ENCODE measurements at regions not wholly inside any gene's neighbourhood (a gene's known extent, or its start where the extent isn't known, plus 50 kb on each side); places are given as distances from the start of the nearest gene placed in this dataset.

DNA sequence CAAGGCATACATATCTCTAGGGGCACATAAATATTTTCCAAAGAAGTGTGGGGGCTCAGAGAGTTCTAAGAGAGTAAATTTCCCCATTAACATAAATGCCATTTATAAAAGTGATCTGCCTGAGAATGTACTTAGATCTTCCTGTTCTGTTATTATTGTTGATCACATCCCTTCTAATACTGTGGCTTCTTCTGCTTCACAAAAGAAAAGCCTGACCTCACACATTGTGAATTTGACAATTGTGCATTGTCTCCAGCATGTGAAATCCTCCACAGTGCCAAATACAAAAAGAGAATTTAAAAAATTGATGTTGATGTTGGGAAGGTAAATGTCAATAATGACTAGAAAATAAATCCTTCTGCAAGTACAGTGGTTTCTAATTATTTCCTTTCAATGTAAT lies 330.5 kb upstream of the LRIG3 start:
- DNase-seq (ENCODE audit: low read depth, low spot score) (no peak), ATAC-seq (no peak)
- no peaks in the 10 kb centered on the region for H3K4me1 ChIP-seq (ENCODE audit: control insufficient read depth, insufficient read depth, low read length)
- intact Hi-C loops (cut with micrococcal nuclease; ENCODE audit: unreplicated experiment): no loop called here
- no TSS peak for BruUV-seq (replicated peaks)
- H3K27me3 ChIP-seq (ENCODE audit: control insufficient read depth, insufficient read depth, low read length): no peaks in the 10 kb centered on the region
- H3K27ac ChIP-seq (ENCODE audit: low read length): no peak overlapping the region
- H3K9me3 ChIP-seq (ENCODE audit: control insufficient read depth, insufficient read depth, low read depth, low read length): no peaks in the 10 kb centered on the region; the same call in 1 of the 2 replicates
- in situ Hi-C loops (cut with HindIII; ENCODE audit: low pct_unique_long_range_greater_than_20kb, low sequenced_read_pairs): no loop called here
- POLR2A ChIA-PET: no interaction called here
- TF ChIP-seq TCF7L2 (IDR thresholded peaks at IDR 0.05; ENCODE audit: low read depth, low read length): no peak
- no peak for TF ChIP-seq POLR2AphosphoS5 (IDR thresholded peaks at IDR 0.05; ENCODE audit: low read depth, low read length)
- TF ChIP-seq, protein P1, sequence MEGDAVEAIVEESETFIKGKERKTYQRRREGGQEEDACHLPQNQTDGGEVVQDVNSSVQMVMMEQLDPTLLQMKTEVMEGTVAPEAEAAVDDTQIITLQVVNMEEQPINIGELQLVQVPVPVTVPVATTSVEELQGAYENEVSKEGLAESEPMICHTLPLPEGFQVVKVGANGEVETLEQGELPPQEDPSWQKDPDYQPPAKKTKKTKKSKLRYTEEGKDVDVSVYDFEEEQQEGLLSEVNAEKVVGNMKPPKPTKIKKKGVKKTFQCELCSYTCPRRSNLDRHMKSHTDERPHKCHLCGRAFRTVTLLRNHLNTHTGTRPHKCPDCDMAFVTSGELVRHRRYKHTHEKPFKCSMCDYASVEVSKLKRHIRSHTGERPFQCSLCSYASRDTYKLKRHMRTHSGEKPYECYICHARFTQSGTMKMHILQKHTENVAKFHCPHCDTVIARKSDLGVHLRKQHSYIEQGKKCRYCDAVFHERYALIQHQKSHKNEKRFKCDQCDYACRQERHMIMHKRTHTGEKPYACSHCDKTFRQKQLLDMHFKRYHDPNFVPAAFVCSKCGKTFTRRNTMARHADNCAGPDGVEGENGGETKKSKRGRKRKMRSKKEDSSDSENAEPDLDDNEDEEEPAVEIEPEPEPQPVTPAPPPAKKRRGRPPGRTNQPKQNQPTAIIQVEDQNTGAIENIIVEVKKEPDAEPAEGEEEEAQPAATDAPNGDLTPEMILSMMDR (IDR thresholded peaks at IDR 0.05): no peak
- no peak for TF ChIP-seq REST (IDR thresholded peaks at IDR 0.05; ENCODE audit: insufficient read depth in 1 of 2, low read depth in 2 of 2, low read length in 1 of 2)
- no peak for TF ChIP-seq SIN3A (IDR thresholded peaks at IDR 0.05; ENCODE audit: borderline replicate concordance, insufficient read depth, low read depth, low read length)
- H3K4me3 ChIP-seq (ENCODE audit: low read depth in 2 of 2, low read length in 2 of 2): no peak overlapping the region
- CTCF ChIA-PET: no interaction called here
- no peaks in the 10 kb centered on the region; the same call in 1 of the 2 replicates for H3K36me3 ChIP-seq (ENCODE audit: control insufficient read depth, insufficient read depth, low read length)

DNA sequence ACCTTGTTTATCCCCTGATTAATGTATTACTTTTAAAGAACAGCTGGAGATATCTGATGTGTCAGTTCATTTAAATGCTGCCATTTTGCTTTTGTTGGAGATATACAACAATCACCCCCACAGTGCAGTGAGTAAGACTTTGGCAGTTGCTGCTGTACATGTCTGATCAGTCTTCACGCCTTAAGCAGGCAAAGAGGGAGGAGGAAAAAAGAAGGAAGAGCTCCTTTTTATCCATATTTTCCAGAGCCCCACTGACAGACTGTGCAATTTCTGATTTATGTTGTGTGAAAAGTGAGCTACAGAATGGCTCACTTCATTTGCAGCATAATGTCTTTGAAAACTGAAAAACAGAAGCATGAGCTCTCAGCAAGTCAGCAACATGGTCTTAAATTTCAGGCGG lies 319.7 kb upstream of the LRIG3 start:
- no peaks in the 10 kb centered on the region; the same call in 1 of the 2 replicates for H3K9me3 ChIP-seq (ENCODE audit: control insufficient read depth, insufficient read depth, low read depth, low read length)
- in situ Hi-C loops (cut with HindIII; ENCODE audit: low pct_unique_long_range_greater_than_20kb, low sequenced_read_pairs): no loop called here
- no peaks in the 10 kb centered on the region for H3K27me3 ChIP-seq (ENCODE audit: control insufficient read depth, insufficient read depth, low read length)
- no peaks in the 10 kb centered on the region for H3K36me3 ChIP-seq (ENCODE audit: control insufficient read depth, insufficient read depth, low read length)
- no TSS peak for BruUV-seq (replicated peaks)
- no peaks in the 10 kb centered on the region for H3K4me1 ChIP-seq (ENCODE audit: control insufficient read depth, insufficient read depth, low read length)
- DNase-seq (ENCODE audit: low read depth, low spot score) (no peak), ATAC-seq (no peak)
- no peak overlapping the region for H3K4me3 ChIP-seq (ENCODE audit: low read depth in 2 of 2, low read length in 2 of 2)
- POLR2A ChIA-PET: no interaction called here
- intact Hi-C loops (cut with micrococcal nuclease; ENCODE audit: unreplicated experiment): no loop called here
- CTCF ChIA-PET: no interaction called here
- TF ChIP-seq SIN3A (IDR thresholded peaks at IDR 0.05; ENCODE audit: borderline replicate concordance, insufficient read depth, low read depth, low read length): no peak
- TF ChIP-seq, protein P1 (IDR thresholded peaks at IDR 0.05): no peak
- TF ChIP-seq TCF7L2 (IDR thresholded peaks at IDR 0.05; ENCODE audit: low read depth, low read length): no peak
- TF ChIP-seq POLR2AphosphoS5 (IDR thresholded peaks at IDR 0.05; ENCODE audit: low read depth, low read length): no peak
- TF ChIP-seq REST (IDR thresholded peaks at IDR 0.05; ENCODE audit: insufficient read depth in 1 of 2, low read depth in 2 of 2, low read length in 1 of 2): no peak
- no peak overlapping the region for H3K27ac ChIP-seq (ENCODE audit: low read length)
